ENCODE measurements at regions not wholly inside any gene's neighbourhood (a gene's known extent, or its start where the extent isn't known, plus 50 kb on each side); places are given as distances from the start of the nearest gene placed in this dataset.

GRCh38 chr4:138677748-138678147 lies 337.8 kb upstream of the NOCT start:
- no peak for TF ChIP-seq POLR2A (IDR thresholded peaks at IDR 0.05; ENCODE audit: low read length)
- TF ChIP-seq GATA1 (IDR thresholded peaks at IDR 0.05; ENCODE audit: low read depth, low read length), result no peak
